Smooth muscle cell (in vitro differentiated cells): ENCODE measurements at regions not wholly inside any gene's neighbourhood (a gene's known extent, or its start where the extent isn't known, plus 50 kb on each side); places are given as distances from the start of the nearest gene placed in this dataset.

Experiments
- DNase-seq: peaks from one replicate; lab custom pipeline; 2025; ENCODE audit not compliant: unreplicated experiment; lab: John Stamatoyannopoulos, UW
- H2AFZ ChIP-seq: fragments of 200-600 bp; sonication (generic); 2 replicates; pipeline ENCODE4 v1.6.0; 2016; ENCODE audit warnings: antibody characterized with exemption, low read depth, mild to moderate bottlenecking
- H3F3A ChIP-seq: fragments of 200-600 bp; sonication (generic); 2 replicates; pipeline ENCODE4 v1.6.0; 2017; ENCODE audit warnings: antibody characterized with exemption, low read depth
- H3K27ac ChIP-seq: fragments of 200-600 bp; sonication (generic); 2 replicates; pipeline ENCODE4 v1.5.1; 2016; ENCODE audit warnings: low read depth, mild to moderate bottlenecking
- H3K27me3 ChIP-seq: fragments of 200-600 bp; sonication (generic); 2 replicates; pipeline ENCODE4 v1.6.1; 2016; ENCODE audit warnings: low read depth, mild to moderate bottlenecking
- H3K36me3 ChIP-seq: fragments of 200-600 bp; sonication (generic); 2 replicates; pipeline ENCODE4 v1.5.1; 2016; ENCODE audit warnings: low read depth
- H3K4me1 ChIP-seq: fragments of 200-600 bp; sonication (generic); 2 replicates; pipeline ENCODE4 v1.5.1; 2016; ENCODE audit warnings: low read depth
- H3K4me2 ChIP-seq: fragments of 200-600 bp; sonication (generic); 2 replicates; pipeline ENCODE4 v1.6.0; 2016; ENCODE audit warnings: mild to moderate bottlenecking
- H3K4me3 ChIP-seq: fragments of 200-600 bp; sonication (generic); 2 replicates; pipeline ENCODE4 v1.5.1; 2016; ENCODE audit warnings: mild to moderate bottlenecking
- H3K79me2 ChIP-seq: fragments of 200-600 bp; sonication (generic); 2 replicates; pipeline ENCODE4 v1.6.0; 2016; ENCODE audit warnings: low read depth, mild to moderate bottlenecking
- H3K9ac ChIP-seq: fragments of 200-600 bp; sonication (generic); 2 replicates; pipeline ENCODE4 v1.6.0; 2016; ENCODE audit warnings: low read depth
- H3K9me3 ChIP-seq: fragments of 200-600 bp; sonication (generic); replicated peaks from 2 replicates; pipeline ENCODE4 v1.5.1; 2016; ENCODE audit warnings: low read depth
- H4K20me1 ChIP-seq: fragments of 200-600 bp; sonication (generic); 2 replicates; pipeline ENCODE4 v1.6.0; 2016; ENCODE audit warnings: low read depth
- WGBS: methylation state at CpG from one replicate; pipeline ENCODE4 v1.1.7; 2016; ENCODE audit warnings: low lambda C conversion rate; 5-methylcytosine and 5-hydroxymethylcytosine counted together
- TF ChIP-seq, protein P1 (sequence below): fragments of 200-600 bp; sonication (generic); IDR thresholded peaks from 2 replicates; pipeline ENCODE4 v1.5.1; 2017; ENCODE audit warnings: borderline replicate concordance, mild to moderate bottlenecking, antibody characterized with exemption; ENCODE audit not compliant: insufficient read depth, poor library complexity, severe bottlenecking

GRCh38 chr12:105977236-105977635 is 161.5 kb downstream of the NUAK1 start:
- H3F3A ChIP-seq: peaks cover 7% of the 10 kb centered on the region
- peak overlapping the region; percentile 36 for H3K4me2 ChIP-seq
- H3K27ac ChIP-seq: peak overlapping the region; percentile 56
- 77% methylated on average over 3 of the region's 3 CpGs for WGBS
- TF ChIP-seq, protein P1, sequence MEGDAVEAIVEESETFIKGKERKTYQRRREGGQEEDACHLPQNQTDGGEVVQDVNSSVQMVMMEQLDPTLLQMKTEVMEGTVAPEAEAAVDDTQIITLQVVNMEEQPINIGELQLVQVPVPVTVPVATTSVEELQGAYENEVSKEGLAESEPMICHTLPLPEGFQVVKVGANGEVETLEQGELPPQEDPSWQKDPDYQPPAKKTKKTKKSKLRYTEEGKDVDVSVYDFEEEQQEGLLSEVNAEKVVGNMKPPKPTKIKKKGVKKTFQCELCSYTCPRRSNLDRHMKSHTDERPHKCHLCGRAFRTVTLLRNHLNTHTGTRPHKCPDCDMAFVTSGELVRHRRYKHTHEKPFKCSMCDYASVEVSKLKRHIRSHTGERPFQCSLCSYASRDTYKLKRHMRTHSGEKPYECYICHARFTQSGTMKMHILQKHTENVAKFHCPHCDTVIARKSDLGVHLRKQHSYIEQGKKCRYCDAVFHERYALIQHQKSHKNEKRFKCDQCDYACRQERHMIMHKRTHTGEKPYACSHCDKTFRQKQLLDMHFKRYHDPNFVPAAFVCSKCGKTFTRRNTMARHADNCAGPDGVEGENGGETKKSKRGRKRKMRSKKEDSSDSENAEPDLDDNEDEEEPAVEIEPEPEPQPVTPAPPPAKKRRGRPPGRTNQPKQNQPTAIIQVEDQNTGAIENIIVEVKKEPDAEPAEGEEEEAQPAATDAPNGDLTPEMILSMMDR: no peak
- no peaks in the 10 kb centered on the region for H3K27me3 ChIP-seq
- H4K20me1 ChIP-seq: no peaks in the 10 kb centered on the region
- H3K9me3 ChIP-seq: no peaks in the 10 kb centered on the region
- no peak overlapping the region for H3K9ac ChIP-seq
- H3K79me2 ChIP-seq: no peaks in the 10 kb centered on the region
- no peak overlapping the region for H2AFZ ChIP-seq
- no peak for DNase-seq
- H3K4me1 ChIP-seq: peaks cover 11% of the 10 kb centered on the region
- H3K36me3 ChIP-seq: no peaks in the 10 kb centered on the region
- no peak overlapping the region for H3K4me3 ChIP-seq

- WGBS: 21% methylated on average over 1 of the region's 1 CpG
- Histone ChIP-seq H3K4me3 (no peak overlapping the region), H3K27me3 (no peaks in the 10 kb centered on the region), H3K9ac (no peak overlapping the region), H3F3A (peaks cover 7% of the 10 kb centered on the region), H3K9me3 (no peaks in the 10 kb centered on the region), H3K4me2 (peak overlapping the region; percentile 36), H3K4me1 (peaks cover 11% of the 10 kb centered on the region), H2AFZ (no peak overlapping the region), H3K36me3 (no peaks in the 10 kb centered on the region), H4K20me1 (no peaks in the 10 kb centered on the region), H3K27ac (peak overlapping the region; percentile 56), H3K79me2 (no peaks in the 10 kb centered on the region)
- TF ChIP-seq, protein P1: no peak
- no peak for DNase-seq
Measured at GRCh38 chr12:105977652-105978051, 161.1 kb downstream of the NUAK1 start.

DNA sequence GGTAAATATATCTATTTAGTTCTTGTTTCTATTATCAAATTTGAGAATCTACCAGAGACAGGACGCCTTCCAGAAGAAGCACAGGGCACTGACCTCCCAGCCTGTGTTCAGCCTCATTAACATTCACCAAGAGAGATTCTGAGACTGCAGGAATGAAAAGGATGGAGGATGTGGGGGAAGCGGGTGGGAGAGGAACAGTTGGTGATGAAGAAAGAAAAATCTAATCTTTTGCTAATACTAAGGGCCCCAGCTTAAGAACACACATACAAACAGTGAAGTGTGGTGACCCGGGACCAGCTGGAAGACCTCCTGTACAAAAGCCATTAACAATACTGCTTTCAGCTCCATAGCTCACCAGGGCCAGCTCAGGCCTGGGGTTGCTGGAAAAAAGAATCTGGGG is 160.5 kb downstream of the NUAK1 start:
- H3K27ac ChIP-seq: peak overlapping the region; percentile 56
- TF ChIP-seq, protein P1: no peak
- H3K36me3 ChIP-seq: no peaks in the 10 kb centered on the region
- no peak overlapping the region for H3K9ac ChIP-seq
- no peak overlapping the region for H2AFZ ChIP-seq
- no peaks in the 10 kb centered on the region for H4K20me1 ChIP-seq
- no peaks in the 10 kb centered on the region for H3K27me3 ChIP-seq
- H3F3A ChIP-seq: peaks cover 7% of the 10 kb centered on the region
- peak overlapping the region; percentile 58 for H3K4me2 ChIP-seq
- DNase-seq: no peak
- no peaks in the 10 kb centered on the region for H3K79me2 ChIP-seq
- H3K4me1 ChIP-seq: peaks cover 11% of the 10 kb centered on the region
- no peak overlapping the region for H3K4me3 ChIP-seq
- H3K9me3 ChIP-seq: no peaks in the 10 kb centered on the region
- WGBS: 39% methylated on average over 3 of the region's 3 CpGs

GRCh38 chr12:105978686-105979085 is 160.1 kb downstream of the NUAK1 start:
- 16% methylated on average over 3 of the region's 3 CpGs for WGBS
- Histone ChIP-seq H3K36me3 (no peaks in the 10 kb centered on the region), H3K9ac (no peak overlapping the region), H2AFZ (no peak overlapping the region), H3K27ac (peak overlapping the region; percentile 56), H4K20me1 (no peaks in the 10 kb centered on the region), H3K4me2 (peak overlapping the region; percentile 58), H3K27me3 (no peaks in the 10 kb centered on the region), H3K9me3 (no peaks in the 10 kb centered on the region), H3F3A (peaks cover 7% of the 10 kb centered on the region), H3K4me3 (no peak overlapping the region), H3K4me1 (peaks cover 11% of the 10 kb centered on the region), H3K79me2 (no peaks in the 10 kb centered on the region)
- no peak for DNase-seq
- TF ChIP-seq, protein P1: no peak
